SKM-1 treated with dmso at 0.1 percent for 144 hours (cell line): ENCODE measurements at regions not wholly inside any gene's neighbourhood (a gene's known extent, or its start where the extent isn't known, plus 50 kb on each side); places are given as distances from the start of the nearest gene placed in this dataset.

ENCODE experiments used
- DNase-seq: peaks from one replicate; lab custom pipeline; 2025; ENCODE audit not compliant: unreplicated experiment; lab: John Stamatoyannopoulos, UW

DNA sequence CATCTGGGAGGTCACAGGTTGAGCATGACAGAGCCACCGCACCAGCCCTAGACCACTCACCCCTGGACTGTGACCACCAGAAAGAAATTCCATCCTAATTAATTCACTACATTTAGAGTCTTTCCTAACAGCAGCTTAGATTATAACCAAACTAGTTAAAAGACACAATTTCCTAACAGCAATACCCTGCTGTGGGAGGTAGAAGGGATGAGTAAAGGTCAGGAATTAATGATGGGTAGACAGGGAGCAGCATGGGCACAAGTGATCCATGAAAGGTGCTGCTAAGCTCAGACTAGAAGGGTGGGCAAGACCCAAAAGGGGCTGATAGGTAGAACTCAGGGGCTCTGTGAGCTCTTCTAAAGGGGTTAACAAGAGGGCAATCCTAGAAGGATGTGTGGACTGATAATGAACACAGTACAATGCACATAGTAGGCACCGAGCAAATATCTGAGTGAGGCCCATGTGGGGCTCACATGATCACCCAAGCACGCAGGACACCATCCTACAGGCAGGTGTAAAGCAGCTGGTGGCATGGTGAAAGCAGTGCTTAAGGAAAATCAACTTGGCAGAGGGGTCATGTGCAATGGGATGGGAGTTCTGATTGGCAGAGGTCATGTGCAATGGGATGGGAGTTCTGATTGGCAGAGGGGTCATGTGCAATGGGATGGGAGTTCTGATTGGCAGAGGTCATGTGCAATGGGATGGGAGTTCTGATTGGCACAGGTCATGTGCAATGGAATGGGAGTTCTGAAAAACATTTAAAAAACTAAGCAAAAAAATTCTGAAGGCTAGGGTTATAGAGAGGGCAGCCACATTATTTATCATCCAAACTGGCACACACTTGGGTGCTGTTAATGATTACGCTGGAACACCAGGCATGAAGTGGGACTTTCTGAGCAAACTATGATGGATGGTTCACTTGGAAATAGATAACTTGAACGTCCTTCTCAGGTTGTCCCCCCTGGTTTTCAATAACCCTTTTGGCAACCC, 188.2 kb upstream of the FOXQ1 start:
- no peak for DNase-seq

DNA sequence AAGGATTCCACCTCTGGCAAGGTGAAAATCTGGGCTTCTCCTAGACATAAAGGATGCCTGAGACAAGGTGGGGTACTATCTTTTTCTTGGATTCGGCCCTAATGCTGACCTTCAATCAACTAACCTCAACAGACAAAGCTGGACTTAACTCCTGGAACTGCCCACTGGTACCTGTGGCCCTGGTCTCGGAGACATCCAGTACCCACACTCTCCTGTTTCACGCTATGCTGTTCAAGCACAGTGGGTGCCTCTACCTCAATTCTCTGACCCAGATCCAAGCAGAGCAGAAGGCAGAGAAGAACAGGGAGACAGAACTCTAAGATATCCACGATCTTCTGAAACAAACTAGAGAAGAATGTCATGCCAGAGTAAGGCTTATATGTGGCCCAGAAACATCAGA, 189.8 kb upstream of the FOXQ1 start:
- DNase-seq: no peak

DNA sequence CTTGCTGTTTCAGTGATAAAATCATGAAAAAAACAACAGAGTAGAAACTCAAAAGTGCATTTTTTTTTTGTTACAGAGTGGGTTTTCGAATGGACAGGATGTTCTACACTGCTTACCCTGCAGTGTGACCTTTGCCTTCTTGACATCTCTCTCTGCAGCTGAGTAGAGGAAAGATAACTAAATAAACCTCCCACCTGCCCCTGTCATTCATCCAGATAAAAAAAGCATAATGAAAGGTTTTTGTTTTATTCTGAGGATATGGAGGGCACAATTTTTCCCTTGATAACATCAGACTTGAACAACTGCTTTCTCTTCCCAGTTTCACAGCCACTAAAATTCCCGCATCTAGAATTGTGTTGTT, 193.6 kb upstream of the FOXQ1 start:
- DNase-seq: no peak

DNA sequence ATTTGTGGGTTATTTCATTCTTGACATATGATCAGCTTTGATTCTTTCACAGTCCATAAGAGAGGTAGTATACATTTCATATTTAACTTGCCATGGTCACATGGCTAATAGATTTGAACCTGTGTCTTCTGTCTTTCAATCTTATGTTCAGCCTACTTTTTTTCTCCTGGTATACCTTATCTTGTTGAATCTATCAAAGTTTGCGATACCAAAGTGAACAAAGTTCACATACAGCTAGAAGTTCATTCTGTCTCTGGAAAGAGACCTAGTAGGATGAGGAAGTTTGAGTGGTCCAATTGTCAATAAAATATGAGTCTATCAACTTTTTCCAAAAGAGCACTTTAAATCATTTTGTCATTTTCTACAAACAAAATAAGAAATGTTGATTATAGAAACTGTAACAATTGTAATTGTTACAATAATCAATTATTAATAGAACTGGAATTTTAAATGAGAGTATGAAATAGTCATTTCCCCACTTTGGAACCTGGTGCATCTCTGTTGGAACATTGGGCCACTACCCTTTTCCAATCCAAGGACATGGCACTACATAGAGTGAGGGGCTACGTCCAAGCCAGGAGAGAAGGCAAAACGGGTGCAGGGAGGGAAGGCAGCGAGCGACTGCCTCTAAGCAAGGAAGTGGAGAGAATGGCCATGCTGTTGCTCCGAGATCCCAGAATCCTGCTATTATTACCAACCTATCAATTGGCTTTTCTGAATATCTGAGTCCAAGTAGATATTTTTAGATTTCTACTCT, 194.2 kb upstream of the FOXQ1 start:
- DNase-seq: no peak

DNA sequence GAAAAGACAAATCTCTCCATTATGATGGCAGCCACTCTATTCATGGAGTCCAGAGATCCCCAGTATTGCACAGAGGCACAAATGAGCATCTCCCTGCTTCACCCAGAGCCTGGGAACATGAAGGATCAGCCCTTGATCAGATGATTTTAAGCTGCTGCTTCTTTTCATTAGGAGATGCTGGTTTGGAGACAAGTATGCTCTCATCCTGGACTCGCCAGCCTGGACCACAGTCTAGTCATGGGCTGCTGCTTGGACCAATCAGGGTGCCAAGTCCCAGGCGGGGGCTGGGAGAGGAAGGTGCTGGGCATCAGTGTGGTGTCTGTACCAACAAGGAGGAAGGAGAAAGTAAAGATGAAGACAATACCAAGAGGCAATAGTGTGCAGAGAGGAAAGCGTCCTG, 195.7 kb upstream of the FOXQ1 start:
- no peak for DNase-seq

DNA sequence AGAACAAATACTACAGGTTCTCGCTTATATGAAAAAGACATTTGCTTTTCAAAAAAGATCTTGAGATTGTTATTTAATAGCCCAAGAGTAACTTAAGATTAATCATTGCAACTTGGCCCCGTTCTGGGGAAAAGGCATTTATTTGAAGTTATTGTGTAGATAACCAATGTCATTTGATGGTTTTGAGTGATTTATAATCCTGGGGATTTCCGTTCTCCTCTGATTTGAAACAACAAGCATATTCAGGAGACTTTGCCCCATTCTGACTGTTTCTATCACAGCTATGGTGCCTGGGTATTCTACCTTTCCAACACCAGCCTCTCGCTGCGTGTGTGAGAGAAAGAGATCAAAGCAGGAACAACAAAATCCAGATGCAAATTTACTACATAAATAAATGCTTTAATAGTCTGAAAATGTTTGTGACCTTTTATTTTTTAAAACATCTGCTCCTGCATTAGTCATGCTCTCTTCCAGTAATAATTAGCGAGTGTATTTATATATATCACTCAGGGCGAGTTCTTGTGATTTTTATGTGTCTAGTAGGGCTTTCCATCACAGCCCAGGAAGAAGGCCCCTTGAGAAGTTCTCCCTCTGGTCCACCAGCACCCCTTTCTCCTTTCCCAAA, 197.9 kb upstream of the FOXQ1 start:
- no peak for DNase-seq

DNA sequence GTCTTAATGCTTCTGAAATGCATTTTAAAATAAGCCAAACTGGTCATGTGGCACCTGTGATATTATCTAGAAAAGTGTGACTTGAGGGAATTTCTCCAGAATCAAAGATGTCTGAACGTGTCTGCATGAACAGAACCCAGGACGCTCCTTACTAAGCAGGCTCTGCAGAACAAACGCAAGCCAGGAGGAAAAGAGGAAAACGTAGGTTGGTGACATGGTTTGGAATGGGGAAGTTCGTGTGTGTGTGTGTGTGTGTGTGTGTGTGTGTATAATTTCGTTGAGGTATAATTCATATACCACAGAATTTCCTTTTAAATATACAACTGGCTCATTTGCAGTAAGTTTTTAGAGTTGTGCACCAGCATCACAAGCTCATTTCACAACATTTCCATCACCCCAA, 200.5 kb upstream of the FOXQ1 start:
- DNase-seq: no peak

DNA sequence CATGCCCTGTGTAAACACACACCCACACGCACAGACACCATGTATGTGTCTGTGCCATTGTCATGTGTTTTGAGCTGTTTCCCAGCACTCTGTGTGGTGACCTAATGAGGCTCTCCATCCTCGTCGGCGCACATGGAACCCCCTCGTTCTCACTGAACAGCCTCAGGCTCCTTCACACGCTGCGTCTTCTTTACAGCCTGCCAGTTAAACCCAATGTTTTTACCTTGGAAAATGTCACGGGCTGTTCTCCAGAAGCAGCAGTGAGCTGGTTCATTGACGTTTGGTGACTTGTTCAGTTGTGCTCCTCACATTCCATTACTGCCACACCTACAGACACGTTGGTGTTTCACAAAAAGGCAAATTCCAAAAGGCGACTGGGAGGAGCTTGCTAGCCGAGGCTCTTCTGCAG, 201.0 kb upstream of the FOXQ1 start:
- no peak for DNase-seq

DNA sequence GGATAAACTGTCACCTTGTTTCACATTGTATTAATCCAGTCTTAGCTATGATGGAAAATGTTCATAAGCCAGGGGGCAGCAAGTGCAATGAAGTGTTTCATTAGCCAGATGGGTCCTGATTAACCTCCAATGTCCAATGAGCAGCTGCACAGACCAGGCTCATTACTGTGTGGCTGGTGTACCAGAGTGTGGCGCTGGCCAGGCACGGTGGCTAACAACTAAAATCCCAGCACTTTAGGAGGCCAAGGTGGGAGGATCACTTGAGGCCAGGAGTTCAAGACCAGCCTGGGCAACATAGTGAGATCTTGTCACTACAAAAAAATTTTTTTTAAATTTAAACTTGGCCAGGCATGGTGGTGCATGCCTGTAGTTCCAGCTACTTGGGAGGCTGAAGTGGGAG, 201.7 kb upstream of the FOXQ1 start:
- DNase-seq: no peak

DNA sequence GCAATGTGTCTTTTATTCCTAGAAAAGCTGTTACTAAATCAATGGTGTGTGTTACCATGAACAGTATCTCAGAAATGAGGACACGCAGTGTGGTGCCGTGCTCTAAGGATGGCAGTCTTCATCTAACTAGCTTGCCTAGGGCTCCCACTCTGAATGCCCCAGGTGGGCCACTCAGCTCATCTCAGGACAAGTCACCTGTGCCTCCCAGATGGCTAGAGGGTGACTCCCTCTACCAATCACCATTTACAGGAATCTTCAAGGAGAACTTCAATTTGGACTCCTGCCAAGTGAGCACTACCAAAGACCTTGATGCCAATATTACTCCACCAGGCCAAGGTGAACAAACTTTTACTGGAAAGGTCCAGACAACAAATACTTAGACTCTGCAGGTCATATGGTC, 202.8 kb upstream of the FOXQ1 start:
- DNase-seq: no peak

DNA sequence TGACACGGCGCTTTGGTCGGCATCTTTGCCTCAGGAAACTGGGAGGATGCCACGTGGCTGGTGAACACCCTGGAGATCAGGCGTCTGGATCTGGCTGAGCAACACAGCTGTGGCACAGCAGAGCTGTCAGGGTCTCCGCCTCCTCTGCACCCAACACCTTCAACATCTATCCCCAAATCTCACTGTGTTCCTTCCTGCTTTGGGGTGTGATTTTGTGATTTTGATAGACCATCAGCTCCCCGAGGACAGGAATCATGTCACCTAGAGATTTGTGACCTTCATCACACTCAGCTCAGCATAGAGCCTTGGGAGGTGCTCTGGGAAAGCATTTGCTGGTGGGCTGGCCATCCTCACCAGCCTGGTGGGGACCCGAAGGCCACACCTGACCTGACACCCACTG, 203.7 kb upstream of the FOXQ1 start:
- DNase-seq: no peak

DNA sequence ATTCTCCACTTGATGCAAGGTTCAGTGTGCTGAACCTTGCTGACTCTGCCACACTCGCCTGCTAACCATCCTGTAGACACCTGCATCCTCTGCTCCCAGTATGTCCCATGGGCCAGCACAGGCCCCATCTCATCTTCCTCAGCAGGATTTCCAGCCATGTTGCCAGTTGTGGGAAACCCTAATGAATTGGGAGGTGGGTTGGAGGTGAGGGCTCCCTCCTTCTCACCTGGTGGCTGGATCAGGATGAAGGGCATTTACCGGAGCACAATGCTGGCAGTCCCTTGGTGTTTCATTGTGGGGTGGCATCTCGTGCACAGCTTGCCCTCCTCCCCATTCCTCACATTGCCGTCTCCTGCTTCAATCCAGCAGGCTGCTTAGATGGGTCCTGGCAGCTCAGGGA, 204.3 kb upstream of the FOXQ1 start:
- DNase-seq: no peak

DNA sequence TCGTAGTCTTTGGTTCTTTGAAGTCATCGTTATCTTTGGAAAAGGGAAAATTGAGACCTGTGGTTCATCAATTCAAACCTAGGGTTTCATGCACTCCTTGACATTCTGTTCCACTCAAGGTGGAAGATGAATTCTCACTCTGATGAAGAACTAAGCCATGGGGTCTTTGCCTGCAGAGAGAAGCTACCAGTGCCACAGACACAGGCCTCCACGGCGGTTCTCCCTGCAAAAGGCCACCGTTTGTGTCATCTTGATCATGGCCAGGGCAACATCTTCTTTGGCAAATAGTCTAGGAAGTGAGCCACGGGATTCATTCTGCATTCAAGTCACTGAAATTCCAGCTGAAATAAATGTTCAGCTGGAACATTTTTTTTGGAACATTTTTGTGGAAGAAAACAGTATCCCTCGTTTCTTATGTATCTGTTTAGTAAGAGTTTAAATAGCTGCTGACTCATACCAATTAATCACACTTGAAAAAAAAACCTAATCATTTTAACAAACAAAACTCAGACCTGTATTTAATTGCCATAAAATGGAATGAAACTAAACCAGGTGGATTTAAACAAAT, 206.0 kb upstream of the FOXQ1 start:
- DNase-seq: no peak

DNA sequence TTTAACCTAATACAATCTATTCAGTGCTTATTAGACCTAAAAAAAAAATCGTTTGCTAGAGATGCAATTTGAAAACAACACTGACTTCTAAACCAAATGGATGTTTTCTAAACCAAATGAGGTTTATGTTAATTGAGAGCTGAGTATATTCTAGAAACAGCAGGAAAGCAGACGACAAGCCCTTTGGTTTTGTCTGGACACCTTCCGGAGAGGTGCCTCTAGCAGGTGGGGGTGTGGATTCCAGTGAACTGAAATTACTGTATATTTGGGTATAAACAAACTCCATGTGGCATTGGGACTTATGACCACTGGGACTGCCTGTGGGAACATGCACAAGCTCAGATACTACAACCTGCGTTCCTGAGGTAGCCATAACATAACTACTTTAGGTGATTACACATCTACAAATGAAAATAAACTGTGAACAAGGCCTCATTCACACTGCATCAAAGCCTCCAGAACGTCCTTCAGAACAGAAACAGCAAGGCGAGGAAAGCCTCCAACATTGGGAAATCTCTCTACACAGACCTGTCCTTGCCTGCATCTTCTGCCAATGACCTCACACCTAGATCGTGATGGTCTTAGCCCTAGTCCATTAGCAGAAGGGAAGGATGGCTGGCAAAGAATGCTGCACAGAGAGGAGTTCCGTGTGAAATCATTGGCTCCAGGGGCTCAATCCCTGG, 206.8 kb upstream of the FOXQ1 start:
- DNase-seq: no peak

DNA sequence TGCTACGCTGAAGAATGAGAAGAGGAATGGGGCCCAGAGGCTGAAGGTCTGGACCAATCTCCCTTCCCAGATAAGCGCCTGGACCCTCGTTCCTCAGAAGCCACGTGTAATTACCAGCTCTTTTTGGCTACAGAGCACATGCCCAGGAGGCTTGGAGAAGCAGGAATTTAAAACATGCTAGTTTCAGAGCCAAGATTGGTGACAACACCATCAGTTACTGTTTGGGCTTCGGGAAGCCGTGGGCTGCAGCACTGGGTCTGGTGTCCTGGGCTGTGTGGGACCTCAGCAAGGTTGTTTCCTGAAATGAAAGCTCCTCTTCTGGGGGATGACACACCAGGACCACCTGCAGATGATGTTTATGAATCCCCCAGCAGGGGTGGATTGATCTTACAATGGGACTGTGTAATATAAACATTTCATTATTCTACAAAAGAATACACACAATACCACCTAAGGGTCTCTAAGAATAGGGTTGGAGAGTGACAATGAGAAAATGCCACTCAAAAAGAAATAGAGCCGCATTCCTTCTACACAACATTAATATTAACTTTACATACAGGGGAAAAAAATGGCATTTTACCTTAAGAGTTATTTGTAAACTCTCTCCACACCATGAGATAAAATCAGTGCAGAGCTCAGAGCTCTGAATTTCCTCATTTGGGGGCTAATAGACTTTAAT, 207.8 kb upstream of the FOXQ1 start:
- DNase-seq: no peak

DNA sequence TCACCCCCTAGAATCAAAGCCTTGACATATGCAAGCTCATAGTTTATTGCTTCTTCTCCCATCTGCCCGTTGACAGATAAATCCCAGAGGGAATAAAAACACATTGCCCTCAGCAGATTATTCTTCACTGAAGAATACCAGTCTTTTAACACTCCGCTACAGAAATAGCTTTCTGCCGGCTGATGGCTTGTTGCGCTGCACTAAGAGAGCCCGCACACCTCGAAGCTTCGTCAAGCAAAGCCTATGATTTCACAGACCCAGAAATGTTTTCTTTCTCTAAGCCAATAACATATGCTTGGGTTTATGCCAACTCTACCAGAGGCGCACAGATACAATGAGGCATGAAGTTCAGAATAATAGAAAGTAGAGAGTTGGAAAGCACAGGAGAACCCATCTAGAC, 208.9 kb upstream of the FOXQ1 start:
- DNase-seq: no peak

DNA sequence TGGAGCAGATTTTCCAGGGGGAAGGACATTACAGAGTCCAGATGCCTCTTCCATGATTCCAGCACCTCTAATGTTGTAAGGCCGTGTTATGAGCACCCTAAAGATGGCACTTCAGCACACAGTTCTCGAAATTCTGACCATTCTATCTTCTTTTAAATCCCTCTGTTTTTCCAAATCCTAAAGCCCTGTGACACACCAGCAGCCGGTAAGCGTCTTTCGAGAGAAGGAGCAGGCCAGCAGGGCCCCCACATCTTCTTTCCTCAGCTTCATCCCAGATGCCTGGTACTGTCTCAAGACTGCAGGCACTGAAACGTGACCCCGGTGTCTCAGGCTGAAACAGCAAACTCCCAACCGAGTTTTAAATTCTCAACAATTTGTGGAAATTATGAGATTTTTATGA, 211.6 kb upstream of the FOXQ1 start:
- no peak for DNase-seq

DNA sequence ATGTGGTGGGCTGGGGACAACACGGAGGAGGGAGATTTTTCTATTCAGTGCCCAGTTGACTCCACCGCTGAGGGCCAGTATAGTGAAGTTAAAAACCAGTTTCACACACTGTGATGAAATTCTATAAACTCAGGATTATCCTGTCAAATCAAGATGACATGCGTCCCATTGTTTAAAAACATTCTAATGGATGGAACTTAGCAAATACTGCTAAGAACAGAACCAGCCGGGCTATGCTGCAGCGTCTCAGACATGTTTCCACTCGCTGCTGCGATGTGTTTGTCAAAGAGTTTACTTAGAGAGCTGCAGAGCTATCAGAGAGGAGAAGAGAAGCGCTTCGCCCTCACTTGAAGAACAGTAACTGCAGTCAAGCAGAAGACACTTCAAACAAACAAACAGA, 212.6 kb upstream of the FOXQ1 start:
- DNase-seq: no peak

DNA sequence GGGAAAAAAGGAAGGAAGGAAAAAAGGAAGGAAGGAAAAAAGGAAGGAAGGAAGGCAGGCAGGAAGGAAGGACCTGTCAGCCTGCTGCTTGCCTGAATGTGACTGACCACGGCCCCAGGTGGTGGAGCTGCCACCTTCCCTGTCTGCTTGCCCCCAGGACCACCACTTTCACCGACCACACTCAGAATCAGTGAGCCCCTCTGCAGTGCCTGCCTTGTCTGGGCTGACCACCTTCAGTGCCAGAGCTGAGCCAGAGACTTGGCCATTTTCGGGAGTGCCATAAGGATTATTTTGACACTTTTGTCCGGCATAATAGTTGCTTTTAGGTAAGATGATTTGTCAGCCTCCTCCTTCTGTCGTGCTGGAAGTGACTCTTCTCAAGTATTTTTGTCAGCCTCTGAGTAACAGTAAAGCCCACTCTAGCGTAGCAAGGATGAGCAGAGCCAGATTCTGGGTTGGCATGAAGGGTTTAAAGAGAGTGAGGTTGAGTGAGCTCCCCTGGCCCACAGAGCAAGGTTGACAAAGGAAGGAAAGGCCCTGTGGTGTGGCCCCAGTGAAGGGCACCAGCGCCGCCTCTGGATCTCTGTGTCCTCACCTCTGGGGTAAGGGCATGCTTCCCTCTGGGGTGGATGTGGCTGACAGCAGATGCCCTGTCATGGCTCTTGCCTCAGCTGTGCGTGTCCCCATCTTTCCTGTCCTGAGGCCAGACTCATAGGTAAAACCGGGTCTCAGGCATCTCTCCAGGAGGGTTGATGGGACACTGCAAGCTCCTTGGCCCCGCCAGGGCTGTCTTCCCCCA, 214.7 kb upstream of the FOXQ1 start:
- no peak for DNase-seq

DNA sequence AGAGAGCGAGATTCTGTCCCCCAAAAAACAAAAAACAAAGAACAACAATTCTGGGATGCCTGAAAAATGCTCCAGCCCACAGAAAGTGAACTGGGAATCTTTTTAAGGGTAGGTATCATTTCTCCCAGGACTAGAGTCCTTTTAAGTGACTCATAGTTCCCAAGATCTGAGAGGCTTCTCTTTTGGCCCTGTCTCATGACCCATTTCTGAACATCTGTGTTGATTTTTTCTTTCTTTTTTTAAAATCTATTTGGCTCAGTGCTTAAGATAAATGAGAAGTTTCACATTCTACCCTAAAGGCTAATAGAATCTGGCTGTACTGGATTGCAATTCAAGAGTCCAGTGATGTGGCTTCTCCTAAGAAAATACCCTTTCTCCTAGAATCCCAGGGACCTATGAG, 217.6 kb upstream of the FOXQ1 start:
- no peak for DNase-seq
